Dendritic cell treated with granulocyte-macrophage colony-stimulating factor and Interleukin-4, amounts not matched to agents 40 ng/mL and 50 ng/mL, for 4 days (primary cell): ENCODE measurements at regions not wholly inside any gene's neighbourhood (a gene's known extent, or its start where the extent isn't known, plus 50 kb on each side); places are given as distances from the start of the nearest gene placed in this dataset.

Source experiments
- H3K27ac Mint-ChIP-seq: one replicate; pipeline ENCODE4 v1.8.0; 2022; ENCODE audit warnings: mild to moderate bottlenecking, mixed read lengths
- H3K27me3 Mint-ChIP-seq: one replicate; pipeline ENCODE4 v1.8.0; 2022; ENCODE audit warnings: mild to moderate bottlenecking, mixed read lengths
- H3K36me3 Mint-ChIP-seq: one replicate; pipeline ENCODE4 v1.8.0; 2022; ENCODE audit warnings: low read depth, mixed read lengths
- H3K4me1 Mint-ChIP-seq: one replicate; pipeline ENCODE4 v1.8.0; 2022; ENCODE audit warnings: low read depth, mixed read lengths
- H3K4me3 Mint-ChIP-seq: one replicate; pipeline ENCODE4 v1.8.0; 2022; ENCODE audit warnings: mild to moderate bottlenecking, moderate library complexity, mixed read lengths
- H3K9me3 Mint-ChIP-seq: one replicate; pipeline ENCODE4 v1.8.0; 2022; ENCODE audit warnings: mixed read lengths
- intact Hi-C: fragments of 100-400 bp; cut with micrococcal nuclease; formaldehyde crosslinking; loops from one replicate; pipeline ENCODE4 v1.15.0; 2022

GRCh38 chr1:208907790-208908189, 663.6 kb upstream of the PLXNA2 start:
- Mint-ChIP-seq H3K9me3 (no peaks in the 10 kb centered on the region), H3K27ac (no peak overlapping the region), H3K36me3 (no peaks in the 10 kb centered on the region), H3K4me1 (no peaks in the 10 kb centered on the region), H3K4me3 (no peak overlapping the region), H3K27me3 (no peaks in the 10 kb centered on the region)
- intact Hi-C loops, result no loop called here

- Mint-ChIP-seq H3K36me3 (no peaks in the 10 kb centered on the region), H3K4me1 (no peaks in the 10 kb centered on the region), H3K4me3 (no peak overlapping the region), H3K27me3 (no peaks in the 10 kb centered on the region), H3K9me3 (peaks cover 3% of the 10 kb centered on the region), H3K27ac (no peak overlapping the region)
- intact Hi-C loops, result no loop called here
Measured at GRCh38 chr1:208909011-208909984, 665.1 kb upstream of the PLXNA2 start.

- Mint-ChIP-seq H3K27me3 (no peaks in the 10 kb centered on the region), H3K36me3 (no peaks in the 10 kb centered on the region), H3K4me3 (no peak overlapping the region), H3K4me1 (no peaks in the 10 kb centered on the region), H3K27ac (no peak overlapping the region), H3K9me3 (peaks cover 8% of the 10 kb centered on the region)
- intact Hi-C loops, result no loop called here
Measured at GRCh38 chr1:208910161-208910560, 666.0 kb upstream of the PLXNA2 start.

- H3K36me3 Mint-ChIP-seq, result no peaks in the 10 kb centered on the region
- H3K27ac Mint-ChIP-seq, result no peak overlapping the region
- H3K4me3 Mint-ChIP-seq, result no peak overlapping the region
- H3K9me3 Mint-ChIP-seq, result peaks cover 28% of the 10 kb centered on the region
- no peaks in the 10 kb centered on the region for H3K27me3 Mint-ChIP-seq
- H3K4me1 Mint-ChIP-seq, result no peaks in the 10 kb centered on the region
- intact Hi-C loops, result no loop called here
Measured at GRCh38 chr1:208917281-208917680, 666.2 kb upstream of the CAMK1G start.

GRCh38 chr1:208917723-208918122, 665.8 kb upstream of the CAMK1G start:
- no peak overlapping the region for H3K27ac Mint-ChIP-seq
- H3K36me3 Mint-ChIP-seq, result no peaks in the 10 kb centered on the region
- no peaks in the 10 kb centered on the region for H3K4me1 Mint-ChIP-seq
- intact Hi-C loops, result no loop called here
- no peak overlapping the region for H3K4me3 Mint-ChIP-seq
- H3K9me3 Mint-ChIP-seq, result peaks cover 28% of the 10 kb centered on the region
- no peaks in the 10 kb centered on the region for H3K27me3 Mint-ChIP-seq

GRCh38 chr1:208918160-208918559, 665.4 kb upstream of the CAMK1G start:
- Mint-ChIP-seq H3K9me3 (peaks cover 28% of the 10 kb centered on the region), H3K4me3 (no peak overlapping the region), H3K4me1 (no peaks in the 10 kb centered on the region), H3K36me3 (no peaks in the 10 kb centered on the region), H3K27ac (no peak overlapping the region), H3K27me3 (no peaks in the 10 kb centered on the region)
- intact Hi-C loops, result no loop called here

- intact Hi-C loops, result no loop called here
- no peak overlapping the region for H3K4me3 Mint-ChIP-seq
Measured at GRCh38 chr1:208919371-208919770, 664.1 kb upstream of the CAMK1G start.

GRCh38 chr1:208921259-208921658, 662.3 kb upstream of the CAMK1G start:
- H3K9me3 Mint-ChIP-seq, result peaks cover 22% of the 10 kb centered on the region
- no peaks in the 10 kb centered on the region for H3K36me3 Mint-ChIP-seq
- no peak overlapping the region for H3K4me3 Mint-ChIP-seq
- H3K27me3 Mint-ChIP-seq, result no peaks in the 10 kb centered on the region
- no peaks in the 10 kb centered on the region for H3K4me1 Mint-ChIP-seq
- no peak overlapping the region for H3K27ac Mint-ChIP-seq
- intact Hi-C loops, result no loop called here

More at GRCh38 chr1:208919371-208919770, 664.1 kb upstream of the CAMK1G start:
- H3K9me3 Mint-ChIP-seq, result peaks cover 24% of the 10 kb centered on the region
- H3K27ac Mint-ChIP-seq, result no peak overlapping the region
- no peaks in the 10 kb centered on the region for H3K4me1 Mint-ChIP-seq
- H3K36me3 Mint-ChIP-seq, result no peaks in the 10 kb centered on the region
- no peaks in the 10 kb centered on the region for H3K27me3 Mint-ChIP-seq

- intact Hi-C loops, result no loop called here
- Mint-ChIP-seq H3K27me3 (no peaks in the 10 kb centered on the region), H3K27ac (no peak overlapping the region)
Measured at GRCh38 chr1:208923456-208923855, 660.1 kb upstream of the CAMK1G start.

GRCh38 chr1:208923946-208924720, 659.4 kb upstream of the CAMK1G start:
- H3K4me3 Mint-ChIP-seq, result no peak overlapping the region
- no peaks in the 10 kb centered on the region for H3K4me1 Mint-ChIP-seq
- intact Hi-C loops, result no loop called here
- no peak overlapping the region for H3K27ac Mint-ChIP-seq
- peaks cover 28% of the 10 kb centered on the region for H3K9me3 Mint-ChIP-seq
- H3K36me3 Mint-ChIP-seq, result no peaks in the 10 kb centered on the region
- no peaks in the 10 kb centered on the region for H3K27me3 Mint-ChIP-seq

More at GRCh38 chr1:208923456-208923855, 660.1 kb upstream of the CAMK1G start:
- no peaks in the 10 kb centered on the region for H3K36me3 Mint-ChIP-seq
- H3K4me3 Mint-ChIP-seq, result no peak overlapping the region
- H3K4me1 Mint-ChIP-seq, result no peaks in the 10 kb centered on the region
- H3K9me3 Mint-ChIP-seq, result peaks cover 28% of the 10 kb centered on the region

- Mint-ChIP-seq H3K4me3 (no peak overlapping the region), H3K27me3 (no peaks in the 10 kb centered on the region), H3K4me1 (no peaks in the 10 kb centered on the region), H3K9me3 (peaks cover 21% of the 10 kb centered on the region), H3K27ac (no peak overlapping the region), H3K36me3 (no peaks in the 10 kb centered on the region)
- intact Hi-C loops, result no loop called here
Measured at GRCh38 chr1:208924928-208925327, 658.6 kb upstream of the CAMK1G start.

- no peaks in the 10 kb centered on the region for H3K27me3 Mint-ChIP-seq
- H3K36me3 Mint-ChIP-seq, result no peaks in the 10 kb centered on the region
- no peak overlapping the region for H3K27ac Mint-ChIP-seq
- peaks cover 8% of the 10 kb centered on the region for H3K9me3 Mint-ChIP-seq
- H3K4me1 Mint-ChIP-seq, result no peaks in the 10 kb centered on the region
- intact Hi-C loops, result no loop called here
- no peak overlapping the region for H3K4me3 Mint-ChIP-seq
Measured at GRCh38 chr1:208928349-208929010, 655.0 kb upstream of the CAMK1G start.

GRCh38 chr1:208929575-208929974, 653.9 kb upstream of the CAMK1G start:
- Mint-ChIP-seq H3K36me3 (no peaks in the 10 kb centered on the region), H3K4me3 (no peak overlapping the region), H3K27me3 (no peaks in the 10 kb centered on the region), H3K9me3 (peaks cover 8% of the 10 kb centered on the region), H3K4me1 (no peaks in the 10 kb centered on the region), H3K27ac (no peak overlapping the region)
- intact Hi-C loops, result no loop called here

GRCh38 chr1:208931936-208932335, 651.6 kb upstream of the CAMK1G start:
- H3K27ac Mint-ChIP-seq, result no peak overlapping the region
- intact Hi-C loops, result no loop called here
- no peaks in the 10 kb centered on the region for H3K4me1 Mint-ChIP-seq
- no peaks in the 10 kb centered on the region for H3K36me3 Mint-ChIP-seq
- no peaks in the 10 kb centered on the region for H3K27me3 Mint-ChIP-seq
- no peaks in the 10 kb centered on the region for H3K9me3 Mint-ChIP-seq
- no peak overlapping the region for H3K4me3 Mint-ChIP-seq
